Hepatocyte (in vitro differentiated cells): ENCODE measurements at regions not wholly inside any gene's neighbourhood (a gene's known extent, or its start where the extent isn't known, plus 50 kb on each side); places are given as distances from the start of the nearest gene placed in this dataset.

ENCODE experiments used
- EZH2 ChIP-seq: fragments of 200-600 bp; sonication (generic); IDR thresholded peaks from 2 replicates; pipeline ENCODE4 v1.6.1; 2016; ENCODE audit warnings: antibody characterized with exemption, mild to moderate bottlenecking, borderline replicate concordance
- EZH2phosphoT487 ChIP-seq: fragments of 200-600 bp; sonication (generic); IDR thresholded peaks from one replicate; pipeline ENCODE4 v1.6.1; 2018; ENCODE audit warnings: antibody characterized with exemption, mild to moderate bottlenecking, low read depth, moderate library complexity; ENCODE audit not compliant: unreplicated experiment, severe bottlenecking
- TF ChIP-seq, protein P1 (sequence below): fragments of 200-600 bp; sonication (generic); IDR thresholded peaks from 2 replicates; pipeline ENCODE4 v1.5.1; 2016; ENCODE audit warnings: antibody characterized with exemption, mild to moderate bottlenecking; ENCODE audit not compliant: poor library complexity

DNA sequence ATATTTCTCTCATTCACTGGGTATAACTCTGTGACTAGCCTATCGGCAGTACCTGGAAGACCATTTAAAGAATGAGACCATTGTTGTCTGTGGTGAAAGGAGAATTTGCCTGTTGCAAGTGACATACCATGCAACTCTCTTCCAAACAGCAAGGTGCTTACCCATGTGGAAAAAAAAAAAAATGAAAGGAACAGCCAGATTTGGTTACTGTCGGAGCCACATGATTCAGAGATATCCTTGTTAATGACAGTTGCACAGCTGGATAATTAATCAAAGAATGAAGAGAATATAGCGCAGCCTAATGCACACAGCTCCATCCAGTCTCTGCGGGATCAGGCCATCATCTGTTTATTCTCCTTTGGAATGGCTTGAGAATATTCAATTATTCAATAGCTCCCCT lies 141.8 kb downstream of the HRH4 start:
- TF ChIP-seq, protein P1, sequence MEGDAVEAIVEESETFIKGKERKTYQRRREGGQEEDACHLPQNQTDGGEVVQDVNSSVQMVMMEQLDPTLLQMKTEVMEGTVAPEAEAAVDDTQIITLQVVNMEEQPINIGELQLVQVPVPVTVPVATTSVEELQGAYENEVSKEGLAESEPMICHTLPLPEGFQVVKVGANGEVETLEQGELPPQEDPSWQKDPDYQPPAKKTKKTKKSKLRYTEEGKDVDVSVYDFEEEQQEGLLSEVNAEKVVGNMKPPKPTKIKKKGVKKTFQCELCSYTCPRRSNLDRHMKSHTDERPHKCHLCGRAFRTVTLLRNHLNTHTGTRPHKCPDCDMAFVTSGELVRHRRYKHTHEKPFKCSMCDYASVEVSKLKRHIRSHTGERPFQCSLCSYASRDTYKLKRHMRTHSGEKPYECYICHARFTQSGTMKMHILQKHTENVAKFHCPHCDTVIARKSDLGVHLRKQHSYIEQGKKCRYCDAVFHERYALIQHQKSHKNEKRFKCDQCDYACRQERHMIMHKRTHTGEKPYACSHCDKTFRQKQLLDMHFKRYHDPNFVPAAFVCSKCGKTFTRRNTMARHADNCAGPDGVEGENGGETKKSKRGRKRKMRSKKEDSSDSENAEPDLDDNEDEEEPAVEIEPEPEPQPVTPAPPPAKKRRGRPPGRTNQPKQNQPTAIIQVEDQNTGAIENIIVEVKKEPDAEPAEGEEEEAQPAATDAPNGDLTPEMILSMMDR: no peak
- no peak for TF ChIP-seq EZH2
- no peak for TF ChIP-seq EZH2phosphoT487
